RWPE1 (cell line): ENCODE measurements at regions not wholly inside any gene's neighbourhood (a gene's known extent, or its start where the extent isn't known, plus 50 kb on each side); places are given as distances from the start of the nearest gene placed in this dataset.

Experiments
- CTCF ChIA-PET: fragments of 350-600 bp; sonication (Branson Sonifier 250); formaldehyde crosslinking; extraction: SDS; loops from one replicate; lab custom pipeline; 2021; lab: Yijun Ruan, JAX
- POLR2A ChIA-PET: fragments of 400-600 bp; formaldehyde crosslinking; extraction: SDS; loops from one replicate; lab custom pipeline; 2020; ENCODE audit warnings: antibody characterized with exemption; ENCODE audit not compliant: low non-redundant PET; lab: Yijun Ruan, JAX
- DNase-seq: peaks from one replicate; pipeline ENCODE4 v3.0.0; 2012; ENCODE audit warnings: low spot score
- H3K27ac ChIP-seq: fragments of 450-650 bp; 2 replicates; pipeline ENCODE4 v1.5.1; 2017
- CTCF ChIP-seq: fragments of 450-650 bp; conservative IDR thresholded peaks from 2 replicates; pipeline ENCODE4 v1.5.1; 2017; ENCODE audit warnings: low read depth, mild to moderate bottlenecking

DNA sequence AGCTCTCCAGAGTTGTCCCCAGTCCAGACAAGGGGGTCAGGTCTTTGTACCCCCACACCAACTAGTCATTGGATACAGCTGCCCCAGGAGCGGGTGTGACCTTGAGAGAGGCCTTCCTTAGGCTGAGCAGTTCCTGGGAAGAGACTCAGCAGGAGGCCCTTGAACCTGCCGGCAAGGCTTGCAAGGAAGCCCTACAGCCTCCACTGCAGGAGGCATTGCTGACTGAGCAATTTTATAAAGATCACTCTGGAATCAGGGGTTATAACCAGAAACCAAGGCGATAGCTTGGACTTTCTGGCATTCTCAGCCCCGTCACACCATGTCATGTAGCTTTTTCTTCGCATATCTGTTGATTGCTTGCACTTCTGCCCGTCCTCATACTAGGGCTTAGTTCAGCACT lies 291.3 kb upstream of the CRY1 start:
- H3K27ac ChIP-seq = peak overlapping the region; percentile 89
- ChIA-PET POLR2A (no interaction called here), CTCF (no interaction called here)
- DNase-seq = no peak
- TF ChIP-seq CTCF = no peak

DNA sequence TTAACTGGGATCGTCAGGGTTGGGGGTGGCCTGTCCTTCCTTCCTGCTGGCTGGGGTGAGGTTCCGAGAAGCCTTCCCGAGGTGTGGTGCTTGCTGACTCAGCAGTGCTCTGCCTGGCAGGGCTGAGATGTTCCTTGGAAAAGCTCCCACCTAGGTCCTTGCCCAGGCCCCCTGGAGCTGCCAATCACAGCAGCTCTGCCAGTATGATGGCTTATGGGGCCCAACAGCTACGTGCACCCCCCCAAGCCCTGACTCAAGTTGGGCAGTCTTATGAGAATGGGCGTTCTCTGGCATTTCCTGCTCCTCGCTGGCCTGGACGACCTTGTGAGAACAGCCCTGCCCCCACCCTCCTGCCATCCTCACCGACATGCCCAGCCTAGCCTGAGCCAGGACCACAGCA lies 292.2 kb upstream of the CRY1 start:
- no peak for TF ChIP-seq CTCF
- ChIA-PET CTCF (no interaction called here), POLR2A (no interaction called here)
- DNase-seq = peak; percentile 70
- H3K27ac ChIP-seq = peak overlapping the region; percentile 89

- H3K27ac ChIP-seq = peak overlapping the region; percentile 89
- ChIA-PET CTCF (no interaction called here), POLR2A (no interaction called here)
- no peak for TF ChIP-seq CTCF
- no peak for DNase-seq
Observed at GRCh38 chr12:107386569-107386968, 293.2 kb upstream of the CRY1 start.

- H3K27ac ChIP-seq = no peak overlapping the region
- ChIA-PET CTCF (no interaction called here), POLR2A (no interaction called here)
- DNase-seq = no peak
- no peak for TF ChIP-seq CTCF
Observed at GRCh38 chr12:107388263-107388662, 294.9 kb upstream of the CRY1 start.

DNA sequence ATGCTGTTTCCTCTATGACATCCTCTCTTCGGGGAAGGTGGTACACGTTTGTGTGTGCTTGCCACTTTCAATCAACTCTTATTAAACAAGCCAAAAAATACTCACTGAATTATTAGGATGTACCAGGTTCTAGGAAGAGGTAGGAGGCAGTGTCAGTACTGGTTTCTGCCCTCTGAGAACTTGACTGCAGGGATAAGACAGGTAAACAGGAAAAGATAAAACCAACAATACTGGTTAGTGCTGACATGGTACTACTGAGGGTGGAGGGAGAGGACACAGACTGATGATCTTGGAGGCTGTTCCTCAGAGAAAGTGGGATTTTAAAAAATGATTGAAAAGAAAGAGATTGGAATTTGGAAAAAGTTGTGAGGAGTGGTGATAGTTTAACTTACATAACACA lies 295.2 kb upstream of the PWP1 start:
- no peak for DNase-seq
- no peak for TF ChIP-seq CTCF
- ChIA-PET CTCF (no interaction called here), POLR2A (no interaction called here)
- no peak overlapping the region for H3K27ac ChIP-seq

GRCh38 chr12:107393043-107393717 lies 292.4 kb upstream of the PWP1 start:
- POLR2A ChIA-PET = no interaction called here
- no peak for TF ChIP-seq CTCF
- CTCF ChIA-PET = no interaction called here
- no peak overlapping the region for H3K27ac ChIP-seq
- DNase-seq = no peak
